ENCODE measurements at regions not wholly inside any gene's neighbourhood (a gene's known extent, or its start where the extent isn't known, plus 50 kb on each side); places are given as distances from the start of the nearest gene placed in this dataset.

DNA sequence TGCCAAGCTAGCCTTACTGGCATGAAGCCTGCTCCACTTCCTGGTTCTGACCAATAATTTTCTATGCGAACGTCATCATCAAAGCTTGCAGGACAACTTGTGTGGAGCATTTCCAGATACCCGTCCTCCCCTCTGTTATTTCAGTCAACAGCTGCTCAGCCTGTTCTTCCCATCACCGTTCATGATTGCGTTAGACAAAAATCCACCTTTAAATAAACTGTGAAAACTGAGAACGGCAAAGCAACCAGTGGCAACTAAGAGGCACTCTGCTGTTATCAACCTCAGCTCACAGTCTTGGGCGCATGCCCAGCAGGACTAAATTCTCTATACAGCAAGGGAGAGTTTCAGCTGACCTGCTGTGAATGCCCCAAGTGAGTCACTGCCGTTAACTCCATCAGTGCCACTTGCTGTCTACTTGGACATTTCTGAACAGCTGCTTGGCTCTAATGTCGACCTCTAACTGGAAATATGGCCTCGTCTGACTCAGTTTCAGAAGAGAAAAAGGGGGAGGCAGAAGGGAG, 207.4 kb upstream of the RUNX1 start:
- peak; percentile 98 for DNase-seq (ENCODE audit: low read depth)

DNA sequence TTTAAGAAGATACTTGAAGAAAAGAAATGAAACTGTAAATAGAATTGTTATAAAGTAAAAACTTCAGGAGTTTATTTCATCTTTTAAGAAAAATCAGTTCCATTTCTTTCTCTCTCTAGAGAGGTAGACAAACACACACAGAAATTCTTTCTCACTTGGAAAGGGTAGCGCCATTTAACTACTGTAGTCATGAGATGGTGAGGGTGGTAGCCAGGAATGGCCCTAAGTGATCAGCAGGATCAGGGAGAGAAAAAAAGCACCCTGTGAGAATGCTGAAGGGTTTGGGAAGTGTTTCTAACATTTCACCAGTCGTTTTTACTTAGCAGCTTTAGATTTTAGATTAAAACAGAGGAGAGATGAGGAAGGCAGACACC, 205.7 kb upstream of the RUNX1 start:
- no peak for DNase-seq (ENCODE audit: low read depth)

DNA sequence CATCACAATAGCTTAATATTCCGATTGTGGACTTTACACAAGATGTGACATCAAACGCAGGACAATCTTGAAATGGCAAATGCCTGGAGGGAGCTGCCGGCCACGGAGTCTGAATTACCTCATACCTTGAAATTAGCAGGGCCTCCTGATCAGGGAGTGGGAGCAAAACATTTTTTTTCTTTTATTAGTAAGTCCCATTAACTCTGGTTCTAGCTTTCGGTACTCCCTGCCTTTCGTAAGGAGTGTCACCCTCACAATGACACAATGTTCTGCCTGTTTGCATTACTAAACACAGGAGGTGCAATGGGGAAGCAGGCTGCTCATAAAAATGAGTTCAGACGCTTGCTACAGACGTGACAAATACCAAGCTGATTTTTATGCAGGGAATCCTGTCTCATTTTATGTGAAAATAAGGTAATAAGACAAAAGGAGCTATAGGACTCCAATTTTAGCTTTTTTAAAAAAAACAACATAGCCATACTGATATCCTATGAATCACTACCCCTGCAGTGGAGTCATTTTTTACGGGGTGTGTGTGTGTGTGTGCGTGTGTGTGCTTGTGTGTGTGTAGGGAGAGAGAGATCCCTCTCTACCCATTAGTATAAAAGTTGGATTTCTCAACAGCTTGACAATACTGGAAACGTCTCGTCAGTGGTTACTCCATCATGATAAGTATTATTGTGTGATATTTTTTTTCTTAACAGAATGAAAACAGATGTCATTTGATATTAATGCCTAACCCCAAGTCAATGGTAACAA, 205.1 kb upstream of the RUNX1 start:
- no peak for DNase-seq (ENCODE audit: low read depth)

DNA sequence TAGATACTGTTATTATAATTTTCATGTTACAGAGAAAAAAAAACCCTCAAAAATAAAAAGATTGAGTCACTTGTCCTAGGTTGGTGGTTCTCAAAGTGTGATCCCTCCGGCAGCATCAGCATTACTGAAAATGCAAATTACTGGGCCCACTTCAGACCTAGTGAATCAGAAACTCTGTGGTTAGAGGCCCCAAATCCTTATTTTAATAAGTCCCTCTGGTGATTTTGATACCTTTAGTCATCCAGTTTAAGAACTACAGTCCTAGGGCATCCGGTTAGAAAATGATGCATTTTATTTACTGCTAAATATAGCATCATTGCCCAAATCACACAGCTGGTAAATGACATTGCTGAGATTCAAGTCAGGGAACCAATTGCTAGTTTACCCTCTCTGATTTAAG, 203.7 kb upstream of the RUNX1 start:
- DNase-seq (ENCODE audit: low read depth): no peak

DNA sequence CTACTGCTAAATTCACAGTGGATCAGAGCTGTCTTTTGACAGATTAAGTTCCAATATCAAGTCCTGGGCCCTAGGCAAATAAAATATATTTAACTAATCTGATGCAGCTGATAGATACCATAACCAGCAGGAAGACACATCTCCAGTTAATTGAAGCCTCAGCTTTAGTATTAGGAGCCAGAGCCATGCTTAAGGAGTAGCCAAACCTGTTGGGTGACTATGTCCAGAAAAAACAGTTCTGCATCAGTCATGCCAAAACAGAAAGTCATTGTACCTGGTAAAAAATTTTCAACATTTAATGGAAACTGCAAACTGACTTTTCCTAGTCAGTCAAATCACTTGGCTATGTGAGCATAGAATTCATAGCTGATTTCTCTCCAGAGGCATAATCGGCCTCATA, 200.5 kb upstream of the RUNX1 start:
- DNase-seq (ENCODE audit: low read depth): no peak

DNA sequence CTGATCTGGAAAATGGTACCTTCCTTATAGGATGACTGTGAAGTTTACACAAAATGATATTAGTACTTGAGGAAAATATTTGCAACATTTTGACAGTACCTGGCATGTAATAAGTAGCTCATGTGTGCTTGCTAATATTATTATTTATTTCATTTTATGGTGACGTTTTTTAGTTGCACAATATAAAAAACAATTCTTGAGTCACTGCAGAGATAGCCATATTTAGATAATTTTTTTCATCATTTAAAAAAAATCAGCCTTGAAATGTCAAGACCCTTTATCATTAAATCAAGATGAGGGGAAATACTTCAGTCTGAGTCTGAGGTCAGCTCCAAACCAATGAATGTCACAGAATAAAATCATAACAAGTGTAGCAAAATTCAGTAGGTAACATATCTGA, 196.8 kb upstream of the RUNX1 start:
- no peak for DNase-seq (ENCODE audit: low read depth)

DNA sequence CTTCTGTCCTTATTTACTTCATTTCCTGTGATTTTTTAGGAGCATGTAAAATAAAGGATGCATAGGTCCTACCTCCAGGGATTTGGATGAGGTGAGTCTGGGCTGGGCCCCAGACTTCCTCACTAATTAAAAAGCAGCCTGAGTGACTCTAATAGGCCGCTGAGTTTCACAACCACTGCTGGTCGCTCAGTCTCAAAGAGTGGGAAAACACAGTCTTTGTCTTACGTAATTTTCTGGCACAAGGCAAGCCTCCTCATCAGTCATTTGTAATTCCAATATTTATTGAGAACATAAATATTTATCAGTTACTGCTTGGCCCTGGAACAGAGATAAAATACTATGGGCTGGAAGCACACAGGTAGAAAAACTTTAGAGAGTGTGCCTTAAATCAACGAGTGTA, 195.4 kb upstream of the RUNX1 start:
- no peak for DNase-seq (ENCODE audit: low read depth)

DNA sequence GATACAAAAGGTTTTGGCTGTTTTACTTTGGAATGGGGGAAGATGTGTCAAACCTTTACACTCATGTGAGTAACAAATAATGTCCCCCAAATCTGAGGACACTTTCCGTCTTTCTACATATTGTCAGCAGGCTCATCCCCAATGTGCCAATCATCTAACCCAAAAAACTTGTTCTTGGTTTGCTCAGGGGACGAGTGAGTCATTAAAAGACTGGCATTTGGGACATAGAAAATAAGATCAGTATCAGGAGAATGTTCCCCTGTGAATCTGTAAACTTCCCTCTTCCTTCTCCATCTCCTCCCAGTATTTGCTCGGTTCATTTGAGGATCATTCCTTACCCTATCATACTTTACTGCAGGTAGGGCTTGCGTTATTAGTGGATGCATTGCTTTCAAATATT, 194.1 kb upstream of the RUNX1 start:
- DNase-seq (ENCODE audit: low read depth): no peak

DNA sequence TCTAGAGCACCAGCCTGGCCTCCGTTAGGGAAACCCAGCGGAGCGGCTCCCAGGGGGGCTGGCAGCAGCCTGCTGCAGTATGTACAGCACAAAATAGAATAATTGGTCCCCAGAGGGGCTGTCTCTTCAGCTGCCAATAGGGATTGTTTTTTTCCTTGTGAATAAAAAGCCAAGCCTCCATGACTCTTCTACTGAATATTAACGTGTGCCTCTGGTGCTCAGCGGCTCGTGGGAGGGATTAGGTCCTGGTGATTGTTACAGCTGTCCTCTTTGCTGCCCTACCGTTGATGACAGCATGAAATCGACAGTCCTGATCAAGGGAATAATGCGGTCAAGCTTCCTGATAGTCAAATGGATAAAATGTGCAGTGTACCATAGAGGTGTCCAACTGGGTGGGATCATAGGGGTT, 190.7 kb upstream of the RUNX1 start:
- no peak for DNase-seq (ENCODE audit: low read depth)

DNA sequence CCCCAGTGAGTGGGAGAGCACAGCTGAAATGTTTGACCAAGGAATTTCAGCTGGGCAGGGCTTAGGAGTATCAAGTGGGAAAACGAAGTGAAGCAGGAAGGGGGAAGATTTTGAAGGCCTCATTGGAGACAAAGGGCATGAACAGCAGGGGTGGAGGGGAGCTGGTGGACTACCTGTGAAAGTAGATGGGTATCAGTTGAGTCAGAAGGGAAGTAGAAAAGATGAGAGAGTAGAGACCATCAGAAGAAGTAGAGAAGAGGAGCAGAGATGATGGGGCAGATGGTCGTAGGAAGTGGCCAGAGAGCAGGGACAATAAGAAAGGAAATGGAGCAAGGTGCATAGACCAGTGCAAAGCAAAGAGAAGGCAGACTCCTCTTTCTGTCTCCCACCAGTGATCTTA, 189.0 kb upstream of the RUNX1 start:
- DNase-seq (ENCODE audit: low read depth): no peak

DNA sequence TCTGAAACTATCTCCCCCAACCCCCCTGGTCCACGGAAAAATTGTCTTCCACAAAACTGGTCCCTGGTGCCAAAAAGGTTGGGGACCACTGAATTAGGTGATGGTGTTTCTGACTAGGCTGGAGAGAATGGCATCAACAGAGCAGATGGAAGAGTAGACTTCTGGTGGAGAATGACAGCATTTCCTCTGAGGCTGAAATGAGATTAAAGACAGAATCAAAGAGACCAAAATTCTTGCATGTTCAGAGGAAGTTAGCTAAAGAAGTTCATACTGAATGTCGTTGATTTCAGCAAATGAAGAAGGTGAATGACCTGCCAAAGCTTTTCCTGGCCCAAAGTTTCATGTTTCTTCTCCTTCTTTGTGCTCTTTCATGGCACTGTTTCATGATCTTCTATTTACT, 188.2 kb upstream of the RUNX1 start:
- no peak for DNase-seq (ENCODE audit: low read depth)

DNA sequence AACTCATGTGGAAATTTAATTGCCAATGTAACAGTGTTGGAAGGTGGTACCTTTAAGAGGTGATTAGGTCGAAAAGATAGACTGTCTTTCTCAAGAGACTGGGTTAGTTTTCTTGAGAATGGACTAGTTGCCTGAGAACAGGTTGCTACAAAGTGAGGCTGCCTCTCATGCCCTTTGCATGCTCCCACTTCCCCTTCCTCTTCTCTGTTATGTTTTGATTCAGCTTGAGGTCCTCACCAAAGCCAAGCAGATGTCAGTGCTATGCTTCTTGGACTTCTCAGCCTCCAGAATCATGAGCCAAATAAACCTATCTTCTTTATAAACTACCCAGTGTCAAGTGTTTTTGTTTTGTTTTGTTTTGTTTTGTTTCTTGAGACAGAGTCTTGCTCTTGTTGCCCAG, 187.0 kb upstream of the RUNX1 start:
- no peak for DNase-seq (ENCODE audit: low read depth)

DNA sequence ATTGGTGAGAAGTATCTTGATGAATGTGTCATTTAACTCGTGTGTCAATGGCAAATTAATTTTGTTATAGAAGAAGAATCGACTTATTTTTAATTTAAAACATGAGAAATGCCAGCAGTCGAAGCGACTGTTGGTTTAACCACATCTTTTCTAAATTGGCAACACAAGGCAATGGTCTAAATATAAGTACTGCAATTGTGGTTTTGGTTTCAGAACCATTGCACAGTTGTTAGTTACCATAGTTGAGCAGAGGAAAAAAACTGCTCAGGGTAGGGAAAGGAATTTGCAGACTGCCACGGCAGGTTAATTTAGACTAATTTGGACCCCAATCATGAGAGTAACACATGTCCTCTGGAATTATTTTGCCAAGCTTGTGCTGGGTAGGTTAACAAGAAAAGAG, 185.6 kb upstream of the RUNX1 start:
- no peak for DNase-seq (ENCODE audit: low read depth)

DNA sequence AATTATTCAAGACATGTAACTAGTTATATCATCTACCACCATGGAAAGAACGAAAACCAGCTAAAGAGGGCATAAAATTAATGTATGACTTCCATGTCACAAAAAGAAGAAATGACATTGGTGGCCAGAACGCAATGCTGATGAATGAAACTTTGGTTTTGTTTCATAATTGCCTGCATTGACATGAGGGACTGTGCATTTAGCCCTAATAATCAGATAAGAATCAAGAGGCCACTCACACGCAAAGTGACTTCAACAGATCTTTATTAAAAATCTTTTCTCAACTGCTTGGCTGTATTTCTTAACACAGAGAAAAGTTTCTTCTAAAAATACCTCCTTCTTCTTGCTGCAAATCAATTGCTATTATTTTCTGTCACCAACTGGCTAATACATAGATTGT, 184.7 kb upstream of the RUNX1 start:
- no peak for DNase-seq (ENCODE audit: low read depth)

DNA sequence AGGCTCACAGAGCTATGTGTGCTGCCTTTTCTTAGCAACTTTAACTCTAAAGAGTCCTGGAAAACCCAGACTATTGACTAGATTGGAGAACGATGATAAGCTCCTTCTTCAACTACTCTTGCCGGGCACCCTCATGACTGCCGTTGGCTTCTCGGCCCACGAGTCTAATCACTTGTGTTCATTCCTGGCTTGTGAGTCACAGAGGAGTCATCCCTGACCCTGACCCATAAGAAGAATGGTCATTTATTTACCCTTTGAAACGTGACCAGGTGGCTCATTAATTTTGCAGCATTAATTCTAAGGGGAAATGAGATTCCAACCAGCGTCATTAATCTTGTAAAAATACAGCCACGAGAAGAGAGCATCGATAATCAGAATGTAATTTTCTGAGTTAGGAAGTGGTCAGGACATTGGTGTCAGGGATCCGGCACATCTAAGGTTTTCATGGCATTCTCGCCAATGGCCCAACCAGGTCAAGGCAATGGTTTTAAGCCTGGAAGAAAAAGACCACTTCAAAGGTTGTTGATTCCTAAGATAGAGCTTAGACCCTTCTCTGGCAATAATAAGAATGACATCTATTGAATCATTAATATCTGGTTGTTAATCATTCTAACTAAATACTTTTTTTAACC, 183.6 kb upstream of the RUNX1 start:
- DNase-seq (ENCODE audit: low read depth): no peak

DNA sequence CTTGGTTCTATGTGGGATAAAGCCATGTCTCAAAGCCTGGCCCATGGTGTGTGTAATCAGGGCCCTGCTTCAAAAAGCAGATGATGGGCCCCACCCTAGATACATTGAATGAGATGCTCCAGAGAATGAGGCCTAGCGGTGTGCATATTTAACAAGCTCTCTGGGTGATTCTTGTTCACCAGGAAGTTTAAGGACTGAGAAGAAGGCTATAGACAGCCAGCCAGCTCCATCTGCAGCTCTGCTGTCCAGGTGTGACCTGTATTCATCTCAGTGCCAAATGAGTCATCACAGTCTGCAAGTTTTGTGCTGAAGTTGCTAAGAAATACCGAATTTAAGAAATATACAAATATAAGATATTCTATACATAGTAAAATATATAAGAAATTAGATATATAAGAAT, 182.0 kb upstream of the RUNX1 start:
- no peak for DNase-seq (ENCODE audit: low read depth)

DNA sequence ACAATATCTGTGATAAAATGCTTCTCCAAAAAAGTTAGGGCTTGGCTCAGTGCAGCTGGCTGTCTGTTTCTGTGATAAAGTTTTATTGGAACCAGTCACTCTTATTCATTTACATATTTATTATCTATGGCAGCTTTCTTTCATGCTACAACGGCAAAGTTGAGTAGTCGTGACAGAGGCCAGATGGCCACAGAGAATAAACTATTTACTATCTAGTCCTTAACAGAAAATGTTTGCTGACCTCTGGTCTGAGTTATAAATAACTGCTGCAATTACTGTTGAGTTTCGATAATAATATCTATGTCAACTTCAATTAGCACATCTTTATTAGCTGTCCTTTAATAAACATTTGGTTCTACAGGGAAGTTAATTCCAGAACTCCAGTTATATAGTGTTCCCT, 180.2 kb upstream of the RUNX1 start:
- DNase-seq (ENCODE audit: low read depth): no peak

DNA sequence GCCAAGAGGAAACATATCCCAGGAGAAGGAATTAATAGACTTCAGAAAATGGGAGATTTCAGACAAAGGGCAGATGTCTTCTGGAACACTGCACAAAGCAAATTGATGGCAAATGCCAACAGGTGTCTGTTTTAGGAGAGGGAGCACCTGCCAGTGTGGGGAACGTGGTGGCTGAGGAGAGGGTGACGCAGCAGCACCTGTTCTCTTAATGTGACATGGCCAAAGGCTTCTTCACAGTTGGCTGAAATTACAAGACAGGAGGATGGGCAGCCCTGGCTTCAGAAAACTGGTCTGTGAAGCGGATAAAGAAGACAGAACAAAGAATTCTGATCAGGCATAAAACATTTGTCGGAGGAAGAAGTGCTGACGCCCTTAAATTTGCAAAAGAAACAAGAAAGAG, 178.7 kb upstream of the RUNX1 start:
- DNase-seq (ENCODE audit: low read depth): no peak

DNA sequence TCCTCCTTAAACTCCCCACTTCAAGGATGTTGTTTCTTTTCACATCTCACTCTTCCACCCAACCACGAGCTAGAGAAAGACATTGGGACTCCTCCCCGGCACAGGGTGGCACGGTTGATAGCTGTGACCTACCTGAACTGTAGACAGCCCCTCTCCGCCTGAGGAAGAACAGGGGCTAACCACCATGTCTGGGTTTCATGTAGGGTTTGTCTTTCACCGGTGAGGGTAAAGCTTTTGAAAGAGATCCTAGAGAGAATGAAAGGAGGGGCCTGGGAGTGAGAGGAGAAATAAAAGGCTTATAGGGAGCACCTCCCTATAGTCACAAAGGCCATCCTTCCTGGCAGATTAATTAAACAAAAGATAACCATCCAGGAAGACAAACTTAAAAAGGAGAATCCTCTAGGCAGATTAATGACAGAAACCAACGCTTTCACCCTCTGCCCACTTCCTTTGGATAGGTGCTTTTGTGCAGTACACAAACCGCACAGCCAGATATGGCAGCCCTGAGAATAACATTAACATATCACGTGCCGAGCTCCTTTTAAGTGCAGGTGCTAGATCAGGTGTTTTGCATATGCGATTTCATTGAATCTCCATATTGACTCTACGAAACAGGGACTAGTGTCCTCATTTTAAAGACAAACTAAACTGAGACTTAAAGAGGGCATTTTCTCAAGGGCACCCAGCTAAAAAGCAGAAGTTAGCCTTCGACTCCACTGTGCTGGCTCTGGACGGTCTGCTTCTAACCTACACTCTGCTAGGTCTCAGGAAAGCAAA, 178.1 kb upstream of the RUNX1 start:
- no peak for DNase-seq (ENCODE audit: low read depth)

DNA sequence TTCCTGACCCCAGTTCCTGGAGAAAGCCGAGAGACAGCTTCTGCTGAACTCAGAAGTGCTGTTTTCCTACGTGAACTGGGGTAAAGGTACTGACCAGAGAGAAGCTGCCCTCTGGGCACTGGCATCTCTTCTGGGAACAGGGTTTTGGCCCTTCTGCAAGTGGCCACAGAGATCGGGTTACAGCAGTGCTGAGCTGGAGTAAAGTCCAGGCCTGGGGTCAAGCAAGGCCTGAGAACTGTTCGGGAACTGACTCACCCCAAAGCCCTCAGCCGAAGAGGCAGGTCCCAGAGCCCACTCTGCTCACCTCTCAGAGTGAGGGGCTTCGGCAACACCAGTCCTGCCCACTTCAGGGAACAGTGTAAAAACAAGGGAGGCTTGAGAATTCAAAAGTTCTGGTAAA, 177.2 kb upstream of the RUNX1 start:
- no peak for DNase-seq (ENCODE audit: low read depth)

DNA sequence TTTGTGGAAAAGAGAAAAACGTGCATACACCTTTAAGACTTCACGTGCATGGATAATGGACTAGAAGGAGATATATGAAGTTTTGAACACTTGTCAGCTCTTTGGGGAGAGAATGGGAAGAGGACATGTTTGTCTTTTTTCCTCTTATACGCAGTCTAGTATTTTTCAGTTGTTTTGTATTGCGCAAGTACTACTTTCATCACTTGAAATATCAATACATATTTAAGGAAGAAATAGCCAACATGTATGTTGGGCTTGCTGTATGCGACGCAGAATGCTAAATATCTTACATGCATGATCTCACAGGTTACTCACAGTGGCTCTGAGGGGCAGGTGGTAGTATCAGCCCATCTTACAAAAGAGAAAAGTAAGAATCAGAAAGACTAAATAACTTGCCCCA, 176.5 kb upstream of the RUNX1 start:
- DNase-seq (ENCODE audit: low read depth): no peak

DNA sequence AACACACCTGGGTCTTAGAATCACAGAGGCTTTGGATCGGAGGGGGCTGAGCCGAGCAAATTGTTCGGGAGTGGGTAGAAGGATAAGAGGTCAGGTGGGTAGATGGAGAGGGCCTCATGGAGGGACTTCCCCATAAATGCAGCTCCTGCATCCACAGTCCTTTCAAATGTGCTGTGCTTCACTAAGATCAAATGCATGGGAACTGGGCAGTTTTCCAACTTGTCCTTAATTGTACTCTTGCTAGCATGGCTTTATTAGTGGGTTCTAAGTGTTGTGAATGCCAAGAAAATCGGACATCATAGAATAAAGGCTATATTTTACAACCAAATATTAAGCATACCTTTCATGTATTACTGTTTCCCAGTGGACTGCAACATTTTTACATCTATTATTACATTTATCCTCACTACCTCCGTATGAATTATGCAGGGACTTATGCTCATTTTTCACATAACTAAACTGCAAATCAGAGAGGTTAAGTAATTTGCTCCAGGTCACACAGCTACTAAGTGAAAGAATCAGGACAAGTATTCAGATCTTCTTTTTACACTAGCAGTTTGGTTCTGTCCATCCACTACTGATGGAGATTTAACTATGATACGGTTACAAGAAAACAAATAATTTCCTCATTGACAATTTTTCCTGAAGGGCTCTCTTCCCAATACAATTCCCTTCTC, 174.5 kb upstream of the RUNX1 start:
- DNase-seq (ENCODE audit: low read depth): no peak

DNA sequence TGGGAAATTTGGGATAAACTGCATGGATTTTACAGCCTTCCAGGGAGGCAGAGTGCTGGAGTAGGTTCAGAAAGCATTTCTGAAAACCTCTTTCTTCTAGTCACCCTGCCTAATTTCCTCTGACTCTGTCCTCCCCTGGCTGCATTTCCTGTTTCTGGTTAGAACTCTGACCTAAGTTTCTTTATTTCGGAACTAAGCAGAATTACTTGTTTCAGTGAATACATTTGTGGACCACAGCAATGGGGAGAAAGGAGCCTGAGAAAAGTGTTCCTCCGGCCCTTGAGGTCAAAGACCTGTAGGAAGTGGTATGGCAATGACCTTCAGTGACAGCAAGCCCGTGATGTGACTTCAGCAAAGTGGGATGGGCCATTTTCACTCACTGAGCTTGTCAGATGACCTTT, 173.4 kb upstream of the RUNX1 start:
- no peak for DNase-seq (ENCODE audit: low read depth)
